GM04504 (cell line): ENCODE measurements at regions not wholly inside any gene's neighbourhood (a gene's known extent, or its start where the extent isn't known, plus 50 kb on each side); places are given as distances from the start of the nearest gene placed in this dataset.
A peak's percentile ranks its signal among the peaks of the same experiment; 100 is the strongest.

ENCODE experiments used
- DNase-seq: peaks from one replicate; pipeline ENCODE4 v3.0.0-alpha.2; 2012; ENCODE audit warnings: low read depth

GRCh38 chr9:90102292-90102901 is 497.6 kb downstream of the GADD45G start:
- DNase-seq = peak; percentile 52

- no peak for DNase-seq
Observed at GRCh38 chr9:90103771-90104170, 499.0 kb downstream of the GADD45G start.

- no peak for DNase-seq
Observed at GRCh38 chr9:90105773-90106172, 501.0 kb downstream of the GADD45G start.

GRCh38 chr9:90107040-90107725 is 502.4 kb downstream of the GADD45G start:
- DNase-seq = no peak

- no peak for DNase-seq
Observed at GRCh38 chr9:90107726-90108655, 503.2 kb downstream of the GADD45G start.

GRCh38 chr9:90112788-90113187 is 508.0 kb downstream of the GADD45G start:
- no peak for DNase-seq

- DNase-seq = no peak
Observed at GRCh38 chr9:90114641-90115425, 510.0 kb downstream of the GADD45G start.

GRCh38 chr9:90121762-90122161 is 517.0 kb downstream of the GADD45G start:
- no peak for DNase-seq

- peak; percentile 22 for DNase-seq
Observed at GRCh38 chr9:90124961-90125360, 517.7 kb downstream of the DIRAS2 start.

GRCh38 chr9:90127923-90128322 is 514.7 kb downstream of the DIRAS2 start:
- DNase-seq = no peak

GRCh38 chr9:90128587-90129190 is 513.9 kb downstream of the DIRAS2 start:
- no peak for DNase-seq

GRCh38 chr9:90129446-90129845 is 513.2 kb downstream of the DIRAS2 start:
- DNase-seq = no peak

GRCh38 chr9:90131568-90131967 is 511.1 kb downstream of the DIRAS2 start:
- no peak for DNase-seq

GRCh38 chr9:90132866-90133265 is 509.8 kb downstream of the DIRAS2 start:
- no peak for DNase-seq

- DNase-seq = no peak
Observed at GRCh38 chr9:90137801-90138200, 504.8 kb downstream of the DIRAS2 start.

- no peak for DNase-seq
Observed at GRCh38 chr9:90140131-90140818, 502.3 kb downstream of the DIRAS2 start.

GRCh38 chr9:90141723-90142122 is 500.9 kb downstream of the DIRAS2 start:
- DNase-seq = no peak

GRCh38 chr9:90142580-90142979 is 500.0 kb downstream of the DIRAS2 start:
- peak; percentile 5 for DNase-seq

GRCh38 chr9:90147426-90147825 is 495.2 kb downstream of the DIRAS2 start:
- DNase-seq = no peak

- DNase-seq = no peak
Observed at GRCh38 chr9:90156318-90156717, 486.3 kb downstream of the DIRAS2 start.

GRCh38 chr9:90162326-90162725 is 480.3 kb downstream of the DIRAS2 start:
- DNase-seq = no peak
